Hindlimb muscle (tissue), 1 donor: ENCODE measurements at regions not wholly inside any gene's neighbourhood (a gene's known extent, or its start where the extent isn't known, plus 50 kb on each side); places are given as distances from the start of the nearest gene placed in this dataset.
"Not testable (repeated sequence)": the region's sequence is repeated elsewhere in the genome, so short reads cannot be mapped to it uniquely, and the experiment has no call there.

Source experiments
- DNase-seq: peaks from one replicate; pipeline ENCODE4 v3.0.0-alpha.2; 2013

- no peak for DNase-seq
These were observed 78.0 kb downstream of the SEC16B start for GRCh38 chr1:177891809-177892208.

GRCh38 chr1:177890479-177890878 is 79.4 kb downstream of the SEC16B start:
- DNase-seq = no peak

- DNase-seq = no peak
These were observed 85.3 kb downstream of the SEC16B start for GRCh38 chr1:177884479-177885021.

- no peak for DNase-seq
These were observed 86.3 kb downstream of the SEC16B start for GRCh38 chr1:177883581-177883980.

- DNase-seq = no peak
These were observed 89.4 kb downstream of the SEC16B start for GRCh38 chr1:177880339-177880891.

- DNase-seq = no peak
These were observed 92.8 kb downstream of the SEC16B start for GRCh38 chr1:177877086-177877485.

- no peak for DNase-seq
These were observed 96.6 kb downstream of the SEC16B start for GRCh38 chr1:177873238-177873637.

- no peak for DNase-seq
These were observed 97.5 kb downstream of the SEC16B start for GRCh38 chr1:177872308-177872900.

GRCh38 chr1:177871613-177872307 is 98.1 kb downstream of the SEC16B start:
- no peak for DNase-seq

- DNase-seq = no peak
These were observed 100.3 kb downstream of the SEC16B start for GRCh38 chr1:177869586-177869985.

GRCh38 chr1:177869011-177869410 is 100.8 kb downstream of the SEC16B start:
- DNase-seq = not testable (repeated sequence)

GRCh38 chr1:177865807-177866206 is 104.1 kb downstream of the SEC16B start:
- no peak for DNase-seq

GRCh38 chr1:177864538-177865305 is 105.1 kb downstream of the SEC16B start:
- DNase-seq = peak; percentile 29

- DNase-seq = no peak
These were observed 106.1 kb downstream of the SEC16B start for GRCh38 chr1:177863796-177864195.

- no peak for DNase-seq
These were observed 106.9 kb downstream of the SEC16B start for GRCh38 chr1:177862916-177863315.

GRCh38 chr1:177859572-177859971 is 110.3 kb downstream of the SEC16B start:
- DNase-seq = no peak

GRCh38 chr1:177858332-177858821 is 111.5 kb downstream of the SEC16B start:
- peak; percentile 82 for DNase-seq

- no peak for DNase-seq
These were observed 112.6 kb downstream of the SEC16B start for GRCh38 chr1:177857285-177857684.

GRCh38 chr1:177854951-177855350 is 114.9 kb downstream of the SEC16B start:
- no peak for DNase-seq

- peak; percentile 8 for DNase-seq
These were observed 120.1 kb downstream of the SEC16B start for GRCh38 chr1:177849579-177850290.

- no peak for DNase-seq
These were observed 120.7 kb downstream of the SEC16B start for GRCh38 chr1:177849130-177849529.

GRCh38 chr1:177848577-177848976 is 121.3 kb downstream of the SEC16B start:
- DNase-seq = no peak
